ENCODE measurements at regions not wholly inside any gene's neighbourhood (a gene's known extent, or its start where the extent isn't known, plus 50 kb on each side); places are given as distances from the start of the nearest gene placed in this dataset.

GRCh38 chr18:64271246-64271645 lies 122.4 kb upstream of the LINC00305 start:
- no peak for ATAC-seq
- TF ChIP-seq GLIS3 (CRISPR knock-in tag; IDR thresholded peaks at IDR 0.05) (no peak), ARNTL (CRISPR knock-in tag; IDR thresholded peaks at IDR 0.05; ENCODE audit: borderline replicate concordance, low read depth) (no peak), TSHZ2 (CRISPR knock-in tag; IDR thresholded peaks at IDR 0.05) (no peak), RARB (CRISPR knock-in tag; IDR thresholded peaks at IDR 0.05) (no peak), CSDC2 (CRISPR knock-in tag; IDR thresholded peaks at IDR 0.05) (no peak), CREB5 (CRISPR knock-in tag; IDR thresholded peaks at IDR 0.05; ENCODE audit: low read depth) (no peak), ZNF565 (CRISPR knock-in tag; conservative IDR thresholded peaks at IDR 0.05; ENCODE audit: low read depth) (no peak), ZC3H10 (CRISPR knock-in tag; IDR thresholded peaks at IDR 0.05) (no peak), ZFP30 (CRISPR knock-in tag; IDR thresholded peaks at IDR 0.05) (no peak)

GRCh38 chr18:64270608-64271007 lies 121.7 kb upstream of the LINC00305 start:
- TF ChIP-seq PPARA (CRISPR knock-in tag; IDR thresholded peaks at IDR 0.05; ENCODE audit: borderline replicate concordance) (no peak), ZC3H10 (CRISPR knock-in tag; IDR thresholded peaks at IDR 0.05) (no peak), CREB5 (CRISPR knock-in tag; IDR thresholded peaks at IDR 0.05; ENCODE audit: low read depth) (no peak), OSR1 (CRISPR knock-in tag; IDR thresholded peaks at IDR 0.05) (no peak), POU6F1 (CRISPR knock-in tag; IDR thresholded peaks at IDR 0.05; ENCODE audit: borderline replicate concordance, low read depth) (no peak), ZNF70 (CRISPR knock-in tag; IDR thresholded peaks at IDR 0.05) (no peak), ZFP3 (CRISPR knock-in tag; IDR thresholded peaks at IDR 0.05) (no peak), ZNF8 (CRISPR knock-in tag; IDR thresholded peaks at IDR 0.05) (no peak)
- no peak for ATAC-seq

- ATAC-seq = no peak
Measured at GRCh38 chr18:64270121-64270520, 121.2 kb upstream of the LINC00305 start.

More at GRCh38 chr18:64270121-64270520, 121.2 kb upstream of the LINC00305 start:
- TF ChIP-seq ISL1 (CRISPR knock-in tag; IDR thresholded peaks at IDR 0.05) = no peak
- TF ChIP-seq ESRRG (CRISPR knock-in tag; IDR thresholded peaks at IDR 0.05) = no peak
- no peak for TF ChIP-seq ARNTL (CRISPR knock-in tag; IDR thresholded peaks at IDR 0.05; ENCODE audit: borderline replicate concordance, low read depth)
- TF ChIP-seq ZNF8 (CRISPR knock-in tag; IDR thresholded peaks at IDR 0.05) = no peak
- no peak for TF ChIP-seq PATZ1 (CRISPR knock-in tag; IDR thresholded peaks at IDR 0.05; ENCODE audit: borderline replicate concordance)
- no peak for TF ChIP-seq ZNF565 (CRISPR knock-in tag; conservative IDR thresholded peaks at IDR 0.05; ENCODE audit: low read depth)
- no peak for TF ChIP-seq ZFP3 (CRISPR knock-in tag; IDR thresholded peaks at IDR 0.05)
- no peak for TF ChIP-seq TSHZ2 (CRISPR knock-in tag; IDR thresholded peaks at IDR 0.05)
- TF ChIP-seq TCF4 (CRISPR knock-in tag; IDR thresholded peaks at IDR 0.05; ENCODE audit: borderline replicate concordance) = no peak
- TF ChIP-seq ZNF70 (CRISPR knock-in tag; IDR thresholded peaks at IDR 0.05) = no peak
- TF ChIP-seq CREB5 (CRISPR knock-in tag; IDR thresholded peaks at IDR 0.05; ENCODE audit: low read depth) = no peak
- no peak for TF ChIP-seq CSRNP3 (CRISPR knock-in tag; IDR thresholded peaks at IDR 0.05)
- TF ChIP-seq SNAI2 (CRISPR knock-in tag; IDR thresholded peaks at IDR 0.05) = no peak
- no peak for TF ChIP-seq PPARA (CRISPR knock-in tag; IDR thresholded peaks at IDR 0.05; ENCODE audit: borderline replicate concordance)
